ENCODE measurements at regions not wholly inside any gene's neighbourhood (a gene's known extent, or its start where the extent isn't known, plus 50 kb on each side); places are given as distances from the start of the nearest gene placed in this dataset.

DNA sequence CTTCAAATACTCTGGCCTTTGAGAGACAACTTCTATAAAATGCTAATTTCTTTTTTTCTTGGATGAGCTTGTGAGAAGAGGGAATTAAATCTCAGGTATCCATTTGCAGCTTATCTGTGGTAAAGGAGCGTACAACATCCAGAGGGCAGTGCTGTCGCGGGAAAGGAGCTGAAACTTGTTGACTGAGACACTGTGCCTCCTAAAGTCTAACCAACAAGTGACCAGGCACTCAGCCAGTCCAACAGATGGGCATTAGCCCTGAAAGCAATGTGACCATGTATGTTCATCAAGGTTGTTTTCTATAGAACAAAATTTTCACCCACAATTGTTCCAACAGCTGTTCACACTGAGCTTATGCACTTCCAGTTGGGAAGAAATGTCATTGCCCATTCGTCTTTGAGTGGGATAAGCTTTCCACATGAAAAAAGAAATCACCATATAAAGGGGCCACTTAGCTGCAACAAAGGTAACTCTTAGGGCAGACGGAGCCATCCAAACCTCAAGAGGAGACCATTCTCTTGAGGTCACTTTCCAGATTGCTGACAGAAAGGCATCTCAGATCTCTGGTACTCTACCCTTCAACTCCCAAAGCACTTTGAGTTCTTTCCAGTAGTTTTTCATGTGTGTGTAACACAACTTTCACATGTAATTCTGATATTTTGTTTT is 244.8 kb upstream of the NEIL3 start:
- WGBS: 79% methylated on average over 5 of the region's 5 CpGs
- TF ChIP-seq POLR2A (IDR thresholded peaks at IDR 0.05) (no peak), POLR2AphosphoS5 (IDR thresholded peaks at IDR 0.05) (no peak)
- TF ChIP-seq, protein P1, sequence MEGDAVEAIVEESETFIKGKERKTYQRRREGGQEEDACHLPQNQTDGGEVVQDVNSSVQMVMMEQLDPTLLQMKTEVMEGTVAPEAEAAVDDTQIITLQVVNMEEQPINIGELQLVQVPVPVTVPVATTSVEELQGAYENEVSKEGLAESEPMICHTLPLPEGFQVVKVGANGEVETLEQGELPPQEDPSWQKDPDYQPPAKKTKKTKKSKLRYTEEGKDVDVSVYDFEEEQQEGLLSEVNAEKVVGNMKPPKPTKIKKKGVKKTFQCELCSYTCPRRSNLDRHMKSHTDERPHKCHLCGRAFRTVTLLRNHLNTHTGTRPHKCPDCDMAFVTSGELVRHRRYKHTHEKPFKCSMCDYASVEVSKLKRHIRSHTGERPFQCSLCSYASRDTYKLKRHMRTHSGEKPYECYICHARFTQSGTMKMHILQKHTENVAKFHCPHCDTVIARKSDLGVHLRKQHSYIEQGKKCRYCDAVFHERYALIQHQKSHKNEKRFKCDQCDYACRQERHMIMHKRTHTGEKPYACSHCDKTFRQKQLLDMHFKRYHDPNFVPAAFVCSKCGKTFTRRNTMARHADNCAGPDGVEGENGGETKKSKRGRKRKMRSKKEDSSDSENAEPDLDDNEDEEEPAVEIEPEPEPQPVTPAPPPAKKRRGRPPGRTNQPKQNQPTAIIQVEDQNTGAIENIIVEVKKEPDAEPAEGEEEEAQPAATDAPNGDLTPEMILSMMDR (IDR thresholded peaks at IDR 0.05): no peak

GRCh38 chr4:177066746-177067145 is 242.9 kb upstream of the NEIL3 start:
- Histone ChIP-seq H3K9me3 (no peaks in the 10 kb centered on the region), H3K27ac (no peak overlapping the region), H3K4me1 (replicated peaks) (no peaks in the 10 kb centered on the region), H3K36me3 (no peaks in the 10 kb centered on the region), H3K27me3 (replicated peaks; ENCODE audit: insufficient read depth) (no peaks in the 10 kb centered on the region), H3K4me3 (no peak overlapping the region)
- TF ChIP-seq POLR2A (IDR thresholded peaks at IDR 0.05) (no peak), POLR2AphosphoS5 (IDR thresholded peaks at IDR 0.05) (no peak)
- TF ChIP-seq, protein P1 (IDR thresholded peaks at IDR 0.05): no peak
- WGBS: 46% methylated on average over 1 of the region's 1 CpG
- intact Hi-C loops (cut with DNase I): no loop called here
- no peak for DNase-seq (ENCODE audit: low spot score)

More for the DNA sequence above, 244.8 kb upstream of the NEIL3 start:
- Histone ChIP-seq H3K27me3 (replicated peaks; ENCODE audit: insufficient read depth) (no peaks in the 10 kb centered on the region), H3K36me3 (no peaks in the 10 kb centered on the region), H3K4me3 (no peak overlapping the region), H3K27ac (no peak overlapping the region), H3K4me1 (replicated peaks) (no peaks in the 10 kb centered on the region), H3K9me3 (no peaks in the 10 kb centered on the region)
- DNase-seq (ENCODE audit: low spot score): no peak
- intact Hi-C loops (cut with DNase I): no loop called here

DNA sequence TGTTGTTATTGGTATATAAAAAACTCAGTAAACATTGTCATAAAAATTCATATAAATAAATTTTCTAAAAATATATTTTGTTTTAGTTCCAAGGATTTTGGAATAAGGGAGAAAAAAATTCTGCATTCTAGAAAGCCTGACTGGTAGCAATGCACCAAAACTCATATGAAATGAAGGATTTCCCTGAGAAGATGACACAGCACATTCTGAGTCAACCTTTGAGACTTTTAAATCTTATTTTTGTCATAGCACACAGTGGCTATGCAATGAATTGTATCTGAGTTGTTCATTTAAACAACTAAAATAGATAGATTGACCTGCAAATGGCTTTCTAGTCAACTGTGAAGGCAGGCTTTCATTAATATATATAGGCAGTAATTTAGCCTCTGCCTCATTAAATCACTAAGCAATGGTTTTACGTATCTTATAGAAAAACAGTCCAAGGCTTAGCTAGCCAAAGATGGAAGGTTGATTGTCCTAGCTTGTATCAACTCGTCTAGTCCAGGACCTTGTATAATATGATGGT is 239.1 kb upstream of the NEIL3 start:
- no peaks in the 10 kb centered on the region for H3K9me3 ChIP-seq
- no peak overlapping the region for H3K4me3 ChIP-seq
- TF ChIP-seq, protein P1 (IDR thresholded peaks at IDR 0.05): no peak
- TF ChIP-seq POLR2A (IDR thresholded peaks at IDR 0.05): no peak
- TF ChIP-seq POLR2AphosphoS5 (IDR thresholded peaks at IDR 0.05): no peak
- WGBS: 31% methylated on average over 2 of the region's 2 CpGs
- H3K36me3 ChIP-seq: no peaks in the 10 kb centered on the region
- no peak overlapping the region for H3K27ac ChIP-seq
- DNase-seq (ENCODE audit: low spot score): no peak
- no peaks in the 10 kb centered on the region for H3K27me3 ChIP-seq (replicated peaks; ENCODE audit: insufficient read depth)
- intact Hi-C loops (cut with DNase I): no loop called here
- no peaks in the 10 kb centered on the region for H3K4me1 ChIP-seq (replicated peaks)

DNA sequence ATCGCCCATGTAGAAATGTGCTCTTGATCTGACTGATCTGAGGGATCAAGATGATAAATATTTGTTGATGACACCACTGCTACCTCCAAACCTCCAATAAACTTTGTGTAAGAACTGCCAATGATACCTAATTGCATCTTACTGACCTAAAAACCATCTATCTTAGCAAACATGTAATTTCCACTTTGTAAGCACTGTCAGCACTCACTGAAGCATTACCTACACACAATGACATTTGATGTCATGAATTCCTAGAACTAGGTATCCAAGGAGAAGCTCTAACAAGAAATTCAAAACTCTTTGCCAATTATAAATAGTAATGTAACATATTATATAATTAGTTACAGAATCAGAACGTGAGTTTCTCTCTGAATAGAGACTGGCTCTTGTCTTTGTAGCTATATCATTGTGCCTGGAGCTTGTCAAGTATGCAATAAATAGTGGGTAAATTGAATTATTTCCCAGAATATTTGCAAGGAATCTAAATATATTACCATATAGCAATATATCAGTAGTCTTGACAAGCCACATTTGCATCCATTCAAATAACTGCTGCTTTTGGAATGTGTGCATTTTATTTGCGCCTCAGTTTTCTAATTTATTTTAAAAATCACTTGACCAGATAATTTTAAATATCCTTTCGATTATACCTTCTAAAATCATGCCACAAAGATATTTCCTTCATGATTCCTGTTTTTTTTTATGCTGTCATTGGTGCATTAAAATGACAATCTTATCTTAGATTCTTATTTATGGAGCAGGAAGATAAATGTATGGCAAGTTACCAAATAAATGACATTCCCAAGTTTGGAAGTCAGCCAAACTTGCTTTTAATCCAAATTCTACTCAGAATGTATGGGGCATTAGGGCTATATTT is 232.3 kb upstream of the NEIL3 start:
- 47% methylated on average over 4 of the region's 4 CpGs for WGBS
- Histone ChIP-seq H3K4me3 (no peak overlapping the region), H3K36me3 (no peaks in the 10 kb centered on the region), H3K27me3 (replicated peaks; ENCODE audit: insufficient read depth) (no peaks in the 10 kb centered on the region), H3K27ac (no peak overlapping the region), H3K9me3 (no peaks in the 10 kb centered on the region), H3K4me1 (replicated peaks) (no peaks in the 10 kb centered on the region)
- DNase-seq (ENCODE audit: low spot score): no peak
- intact Hi-C loops (cut with DNase I): no loop called here
- no peak for TF ChIP-seq POLR2AphosphoS5 (IDR thresholded peaks at IDR 0.05)
- no peak for TF ChIP-seq POLR2A (IDR thresholded peaks at IDR 0.05)
- TF ChIP-seq, protein P1 (IDR thresholded peaks at IDR 0.05): no peak
